ENCODE measurements at regions not wholly inside any gene's neighbourhood (a gene's known extent, or its start where the extent isn't known, plus 50 kb on each side); places are given as distances from the start of the nearest gene placed in this dataset.

DNA sequence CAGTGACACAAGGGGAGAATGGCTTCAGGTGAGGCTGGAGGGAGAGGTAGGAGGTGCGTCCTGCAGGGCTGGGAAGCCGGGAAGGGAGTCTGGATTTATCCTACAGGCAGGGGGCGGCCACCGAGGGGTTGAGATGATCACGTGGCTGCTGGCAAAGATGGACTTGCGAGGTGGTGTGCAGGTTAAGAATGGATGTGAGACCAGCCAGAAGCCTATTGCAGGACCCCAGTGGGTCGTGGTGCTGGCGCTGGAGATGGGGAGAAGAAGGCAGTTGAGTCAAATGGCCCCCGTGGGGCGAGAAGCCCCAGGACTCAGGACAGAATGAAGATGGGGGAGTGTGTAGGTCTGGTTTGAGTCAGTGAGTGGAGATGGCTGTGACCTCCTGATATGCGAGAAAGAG lies 183.1 kb downstream of the FAM43A start:
- Histone ChIP-seq H3K9me2 (ENCODE audit: insufficient read depth, low read length) (no peaks in the 10 kb centered on the region), H3K27me3 (ENCODE audit: insufficient read depth, low read depth, low read length) (no peaks in the 10 kb centered on the region), H3K4me2 (ENCODE audit: low read length) (no peak overlapping the region), H2AFZ (ENCODE audit: low read depth, low read length) (no peak overlapping the region), H3K9me3 (ENCODE audit: low read length) (no peaks in the 10 kb centered on the region), H3K27ac (ENCODE audit: low read length) (no peak overlapping the region), H3K79me2 (replicated peaks; ENCODE audit: insufficient read depth, low read length) (no peaks in the 10 kb centered on the region), H3F3A (ENCODE audit: insufficient read depth, low read length, poor library complexity, severe bottlenecking) (no peaks in the 10 kb centered on the region), H3K4me3 (ENCODE audit: low read length) (no peak overlapping the region), H4K20me1 (ENCODE audit: insufficient read depth) (no peaks in the 10 kb centered on the region), H3K36me3 (ENCODE audit: insufficient read depth, low read length) (no peaks in the 10 kb centered on the region), H3K9ac (ENCODE audit: low read length) (no peak overlapping the region)
- TF ChIP-seq EZH2 (IDR thresholded peaks at IDR 0.05; ENCODE audit: borderline replicate concordance, insufficient read depth, low read length, poor library complexity, severe bottlenecking) (no peak), EP300 (conservative IDR thresholded peaks at IDR 0.05; ENCODE audit: poor library complexity, severe bottlenecking) (no peak), POLR2AphosphoS5 (IDR thresholded peaks at IDR 0.05) (no peak), TAF1 (IDR thresholded peaks at IDR 0.05; ENCODE audit: low read depth) (no peak), MXI1 (conservative IDR thresholded peaks at IDR 0.05; ENCODE audit: poor library complexity, severe bottlenecking) (no peak), SMC3 (conservative IDR thresholded peaks at IDR 0.05; ENCODE audit: poor library complexity) (no peak), RAD21 (conservative IDR thresholded peaks at IDR 0.05) (no peak)
- TF ChIP-seq, protein P1, sequence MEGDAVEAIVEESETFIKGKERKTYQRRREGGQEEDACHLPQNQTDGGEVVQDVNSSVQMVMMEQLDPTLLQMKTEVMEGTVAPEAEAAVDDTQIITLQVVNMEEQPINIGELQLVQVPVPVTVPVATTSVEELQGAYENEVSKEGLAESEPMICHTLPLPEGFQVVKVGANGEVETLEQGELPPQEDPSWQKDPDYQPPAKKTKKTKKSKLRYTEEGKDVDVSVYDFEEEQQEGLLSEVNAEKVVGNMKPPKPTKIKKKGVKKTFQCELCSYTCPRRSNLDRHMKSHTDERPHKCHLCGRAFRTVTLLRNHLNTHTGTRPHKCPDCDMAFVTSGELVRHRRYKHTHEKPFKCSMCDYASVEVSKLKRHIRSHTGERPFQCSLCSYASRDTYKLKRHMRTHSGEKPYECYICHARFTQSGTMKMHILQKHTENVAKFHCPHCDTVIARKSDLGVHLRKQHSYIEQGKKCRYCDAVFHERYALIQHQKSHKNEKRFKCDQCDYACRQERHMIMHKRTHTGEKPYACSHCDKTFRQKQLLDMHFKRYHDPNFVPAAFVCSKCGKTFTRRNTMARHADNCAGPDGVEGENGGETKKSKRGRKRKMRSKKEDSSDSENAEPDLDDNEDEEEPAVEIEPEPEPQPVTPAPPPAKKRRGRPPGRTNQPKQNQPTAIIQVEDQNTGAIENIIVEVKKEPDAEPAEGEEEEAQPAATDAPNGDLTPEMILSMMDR (IDR thresholded peaks at IDR 0.05; ENCODE audit: poor library complexity, severe bottlenecking) = no peak
- TF ChIP-seq, protein P2, sequence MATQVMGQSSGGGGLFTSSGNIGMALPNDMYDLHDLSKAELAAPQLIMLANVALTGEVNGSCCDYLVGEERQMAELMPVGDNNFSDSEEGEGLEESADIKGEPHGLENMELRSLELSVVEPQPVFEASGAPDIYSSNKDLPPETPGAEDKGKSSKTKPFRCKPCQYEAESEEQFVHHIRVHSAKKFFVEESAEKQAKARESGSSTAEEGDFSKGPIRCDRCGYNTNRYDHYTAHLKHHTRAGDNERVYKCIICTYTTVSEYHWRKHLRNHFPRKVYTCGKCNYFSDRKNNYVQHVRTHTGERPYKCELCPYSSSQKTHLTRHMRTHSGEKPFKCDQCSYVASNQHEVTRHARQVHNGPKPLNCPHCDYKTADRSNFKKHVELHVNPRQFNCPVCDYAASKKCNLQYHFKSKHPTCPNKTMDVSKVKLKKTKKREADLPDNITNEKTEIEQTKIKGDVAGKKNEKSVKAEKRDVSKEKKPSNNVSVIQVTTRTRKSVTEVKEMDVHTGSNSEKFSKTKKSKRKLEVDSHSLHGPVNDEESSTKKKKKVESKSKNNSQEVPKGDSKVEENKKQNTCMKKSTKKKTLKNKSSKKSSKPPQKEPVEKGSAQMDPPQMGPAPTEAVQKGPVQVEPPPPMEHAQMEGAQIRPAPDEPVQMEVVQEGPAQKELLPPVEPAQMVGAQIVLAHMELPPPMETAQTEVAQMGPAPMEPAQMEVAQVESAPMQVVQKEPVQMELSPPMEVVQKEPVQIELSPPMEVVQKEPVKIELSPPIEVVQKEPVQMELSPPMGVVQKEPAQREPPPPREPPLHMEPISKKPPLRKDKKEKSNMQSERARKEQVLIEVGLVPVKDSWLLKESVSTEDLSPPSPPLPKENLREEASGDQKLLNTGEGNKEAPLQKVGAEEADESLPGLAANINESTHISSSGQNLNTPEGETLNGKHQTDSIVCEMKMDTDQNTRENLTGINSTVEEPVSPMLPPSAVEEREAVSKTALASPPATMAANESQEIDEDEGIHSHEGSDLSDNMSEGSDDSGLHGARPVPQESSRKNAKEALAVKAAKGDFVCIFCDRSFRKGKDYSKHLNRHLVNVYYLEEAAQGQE (IDR thresholded peaks at IDR 0.05; ENCODE audit: borderline replicate concordance) = no peak

DNA sequence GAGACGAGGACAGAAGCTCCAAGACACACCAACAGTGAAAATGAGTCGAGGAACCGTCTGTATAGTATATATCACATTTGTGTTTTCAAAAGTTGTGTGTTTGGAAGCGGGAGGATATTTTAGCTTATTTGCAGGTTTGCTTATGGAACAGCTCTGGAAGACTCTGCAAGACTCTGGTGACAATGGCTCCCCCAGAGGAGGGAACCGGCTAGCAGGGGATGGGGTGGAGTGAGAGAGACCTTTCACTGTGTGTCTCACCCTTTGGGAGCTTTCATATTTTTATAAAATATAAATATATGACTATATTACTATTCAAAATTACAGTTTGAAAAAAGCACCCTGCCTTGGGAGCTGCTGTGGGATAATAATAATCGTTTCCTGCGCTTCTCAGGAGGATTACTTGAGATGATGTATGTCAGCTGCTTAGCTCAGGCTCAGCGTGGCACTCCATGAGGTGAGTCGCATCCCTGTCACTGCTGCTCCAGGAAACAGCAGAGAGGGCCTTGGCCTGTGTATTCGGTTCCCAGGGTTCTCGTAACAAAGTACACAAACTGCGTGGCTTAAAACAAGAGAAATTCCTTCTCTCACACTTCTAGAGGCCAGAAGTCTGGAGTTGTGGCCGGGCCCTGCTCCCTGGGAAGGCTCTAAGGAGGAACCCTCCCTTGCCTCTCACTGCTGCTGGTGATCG lies 183.9 kb downstream of the FAM43A start:
- no peaks in the 10 kb centered on the region for H3K79me2 ChIP-seq (replicated peaks; ENCODE audit: insufficient read depth, low read length)
- H3K36me3 ChIP-seq (ENCODE audit: insufficient read depth, low read length) = no peaks in the 10 kb centered on the region
- H3K27me3 ChIP-seq (ENCODE audit: insufficient read depth, low read depth, low read length) = no peaks in the 10 kb centered on the region
- H3K4me3 ChIP-seq (ENCODE audit: low read length) = no peak overlapping the region
- H2AFZ ChIP-seq (ENCODE audit: low read depth, low read length) = no peak overlapping the region
- no peaks in the 10 kb centered on the region for H3K9me2 ChIP-seq (ENCODE audit: insufficient read depth, low read length)
- no peak overlapping the region for H3K27ac ChIP-seq (ENCODE audit: low read length)
- no peaks in the 10 kb centered on the region for H3K9me3 ChIP-seq (ENCODE audit: low read length)
- H3F3A ChIP-seq (ENCODE audit: insufficient read depth, low read length, poor library complexity, severe bottlenecking) = no peaks in the 10 kb centered on the region
- no peak overlapping the region for H3K4me2 ChIP-seq (ENCODE audit: low read length)
- TF ChIP-seq RAD21 (conservative IDR thresholded peaks at IDR 0.05) = no peak
- no peak overlapping the region for H3K9ac ChIP-seq (ENCODE audit: low read length)
- no peaks in the 10 kb centered on the region for H4K20me1 ChIP-seq (ENCODE audit: insufficient read depth)
